Fibroblast of pulmonary artery (primary cell): ENCODE measurements at regions not wholly inside any gene's neighbourhood (a gene's known extent, or its start where the extent isn't known, plus 50 kb on each side); places are given as distances from the start of the nearest gene placed in this dataset.

Experiments used
- DNase-seq: peaks from one replicate; pipeline ENCODE4 v3.0.0-alpha.2; 2010; ENCODE audit warnings: low read depth
- H3K4me3 ChIP-seq: replicated peaks from 2 replicates; pipeline ENCODE4 v1.5.1; 2011; ENCODE audit warnings: low read depth, mild to moderate bottlenecking, control low read depth, low read length, moderate library complexity
- CTCF ChIP-seq: IDR thresholded peaks from 2 replicates; pipeline ENCODE4 v1.5.1; 2011; ENCODE audit warnings: mild to moderate bottlenecking, control low read depth, low read length, inconsistent platforms; ENCODE audit errors: missing control alignments

DNA sequence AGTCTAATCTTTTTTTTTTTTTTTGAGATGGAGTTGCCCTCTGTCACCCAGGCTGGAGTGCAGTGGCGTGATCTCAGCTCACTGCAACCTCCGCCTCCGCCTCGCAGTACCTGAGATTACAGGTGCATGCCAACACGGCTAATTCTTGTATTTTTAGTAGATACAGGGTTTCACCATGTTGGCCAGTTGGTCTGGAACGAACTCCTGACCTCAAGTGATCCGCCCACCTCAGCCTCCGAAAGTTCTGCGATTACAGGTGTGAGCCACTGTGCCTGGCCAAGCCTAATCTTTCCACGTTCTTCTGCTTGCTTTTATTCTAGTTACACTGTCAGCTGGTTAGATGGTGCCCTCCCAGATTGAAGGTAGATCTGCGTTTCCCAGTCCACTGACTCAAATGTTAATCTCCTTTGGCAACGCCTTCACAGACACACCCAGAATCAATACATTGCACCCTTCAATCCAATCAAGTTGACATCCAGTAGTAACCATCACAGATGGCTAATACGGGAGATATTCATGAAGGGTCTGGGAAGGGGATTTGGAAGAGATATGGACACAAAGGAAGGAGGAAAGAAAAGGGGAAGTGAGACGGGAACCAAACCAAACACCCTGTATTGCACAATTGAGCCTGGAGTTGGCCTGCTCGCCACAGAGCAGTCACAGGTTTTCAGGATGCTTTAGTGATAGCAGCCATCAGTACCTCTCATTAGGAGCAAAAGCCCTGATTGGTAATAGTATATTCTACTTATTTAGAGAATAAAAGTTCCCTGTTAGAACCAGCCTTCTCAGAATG, 229.8 kb downstream of the PIK3C3 start:
- no peak for TF ChIP-seq CTCF
- H3K4me3 ChIP-seq = no peak overlapping the region
- no peak for DNase-seq

DNA sequence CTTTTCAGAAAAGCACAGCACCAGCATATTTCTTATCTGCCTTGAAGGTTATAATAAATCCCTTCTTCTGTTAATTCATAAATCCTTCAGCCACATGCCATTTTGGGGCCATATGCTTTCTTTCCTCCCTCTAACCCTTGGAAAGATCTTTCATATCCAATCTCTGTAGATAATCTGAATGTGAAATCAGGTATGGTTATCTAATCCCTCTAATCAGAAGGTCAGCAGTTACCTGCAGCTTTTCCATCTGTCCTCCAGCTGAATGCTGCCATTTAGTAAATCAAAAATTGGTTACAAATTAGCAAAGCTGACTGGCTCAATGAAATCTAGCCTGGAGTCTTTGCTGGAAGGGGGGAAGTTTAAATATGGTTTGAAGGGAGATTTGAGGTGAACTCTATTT, 230.5 kb downstream of the PIK3C3 start:
- no peak overlapping the region for H3K4me3 ChIP-seq
- TF ChIP-seq CTCF = no peak
- DNase-seq = no peak

GRCh38 chr18:42187611-42188380, 232.8 kb downstream of the PIK3C3 start:
- H3K4me3 ChIP-seq = no peak overlapping the region
- TF ChIP-seq CTCF = no peak
- DNase-seq = no peak

GRCh38 chr18:42190643-42191042, 235.6 kb downstream of the PIK3C3 start:
- no peak for TF ChIP-seq CTCF
- no peak for DNase-seq
- no peak overlapping the region for H3K4me3 ChIP-seq

DNA sequence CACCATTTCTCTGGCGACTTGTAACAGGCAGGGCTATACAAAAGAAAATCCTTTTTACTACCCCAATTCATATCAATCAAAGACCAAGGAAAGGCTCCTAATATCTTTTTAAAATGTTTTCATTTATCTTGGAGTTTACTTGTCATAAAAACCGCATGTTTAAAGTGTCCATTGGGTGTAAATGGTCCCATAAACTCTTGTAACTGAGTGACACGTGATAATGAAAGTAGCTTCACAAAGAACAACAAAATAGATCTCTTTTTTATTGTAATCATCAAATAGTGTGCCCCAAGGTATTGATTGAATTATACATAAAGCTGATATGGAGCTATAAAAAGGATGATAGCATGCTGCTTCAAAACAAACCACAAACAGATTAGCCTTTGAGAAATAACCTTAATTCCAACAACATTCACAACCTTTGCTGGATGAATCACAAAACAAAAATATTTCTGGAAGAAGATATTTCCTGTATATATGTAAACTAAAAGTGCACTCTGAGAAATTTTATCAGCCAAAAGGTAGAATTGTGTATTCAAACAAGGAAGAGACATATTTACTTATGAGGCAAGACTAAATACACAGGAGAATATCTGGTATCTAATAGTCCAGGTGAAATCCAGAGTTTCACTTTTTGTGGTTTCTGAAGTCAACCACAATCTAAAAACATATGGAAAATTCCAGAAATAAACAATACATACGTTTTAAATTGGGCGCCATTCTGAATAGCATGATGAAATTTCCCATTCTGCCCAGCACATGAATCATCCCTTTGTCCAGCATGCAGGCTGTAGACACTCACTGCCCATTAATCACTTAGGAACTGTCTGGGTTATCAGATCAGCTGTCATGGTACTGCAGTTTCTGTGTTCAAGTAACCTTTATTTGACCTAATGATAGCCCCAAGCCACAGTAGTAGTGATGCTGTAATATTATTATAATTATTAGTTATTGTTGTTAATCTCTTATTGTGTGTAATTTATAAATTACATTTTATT, 237.5 kb downstream of the PIK3C3 start:
- no peak overlapping the region for H3K4me3 ChIP-seq
- no peak for TF ChIP-seq CTCF
- peak; percentile 60 for DNase-seq

DNA sequence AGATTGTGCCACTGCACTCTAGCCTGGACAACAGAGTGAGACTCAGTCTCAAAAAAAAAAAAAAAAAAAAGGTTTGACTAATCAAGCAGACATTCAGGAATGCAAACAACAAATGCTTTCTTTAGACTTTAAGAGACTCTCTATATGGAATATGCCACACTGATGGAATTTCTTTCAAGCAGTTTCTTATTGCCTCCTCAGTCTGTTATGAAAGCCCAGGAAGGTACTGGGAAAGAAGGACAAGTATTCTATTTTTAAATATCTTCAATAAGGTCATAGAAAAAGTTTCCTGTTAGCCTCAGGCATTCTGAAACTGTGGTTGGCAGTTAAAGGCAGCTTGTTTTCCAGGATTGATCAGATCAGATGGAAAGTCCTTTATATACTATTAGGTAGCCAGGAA, 241.6 kb downstream of the PIK3C3 start:
- DNase-seq = no peak
- TF ChIP-seq CTCF = no peak

More for the DNA sequence above, 241.6 kb downstream of the PIK3C3 start:
- H3K4me3 ChIP-seq = no peak overlapping the region
